CD4-positive, alpha-beta T cell treated with Interleukin-6 for 4 hours (primary cell): ENCODE measurements at regions not wholly inside any gene's neighbourhood (a gene's known extent, or its start where the extent isn't known, plus 50 kb on each side); places are given as distances from the start of the nearest gene placed in this dataset.

Experiments
- DNase-seq: peaks from one replicate; pipeline ENCODE4 v3.0.0-alpha.2; 2020; ENCODE audit warnings: mixed read lengths

- DNase-seq, result no peak
Observed at GRCh38 chrX:30949554-30949953, 60.5 kb upstream of the TAB3 start.

GRCh38 chrX:30948626-30949025 is 59.6 kb upstream of the TAB3 start:
- no peak for DNase-seq

GRCh38 chrX:30948051-30948450 is 59.0 kb upstream of the TAB3 start:
- DNase-seq, result no peak

- DNase-seq, result no peak
Observed at GRCh38 chrX:30943984-30944383, 54.9 kb upstream of the TAB3 start.

GRCh38 chrX:30941898-30942297 is 52.8 kb upstream of the TAB3 start:
- no peak for DNase-seq

- DNase-seq, result no peak
Observed at GRCh38 chrX:30939928-30940327, 50.9 kb upstream of the TAB3 start.
